CD4-positive, CD25-positive, alpha-beta regulatory T cell (primary cell): ENCODE measurements at regions not wholly inside any gene's neighbourhood (a gene's known extent, or its start where the extent isn't known, plus 50 kb on each side); places are given as distances from the start of the nearest gene placed in this dataset.

Experiments used
- ATAC-seq, 2 donors: fragments of 150-1000 bp; cut with Tn5 transposase; one replicate each; pipeline ENCODE4 v1.10.0; 2021; ENCODE audit warnings: low read depth in 2 of 2, moderate number of reproducible peaks in 2 of 2, moderate library complexity in 1 of 2
- DNase-seq, 3 donors: peaks; one replicate each; pipeline versions ENCODE4 v3.0.0 to v3.0.0-alpha.2; 2012 to 2022; ENCODE audit warnings: mixed read lengths in 1 of 3
- H3K27ac ChIP-seq: one replicate; pipeline ENCODE4 v1.7.0; 2013; ENCODE audit warnings: mild to moderate bottlenecking, low read length; ENCODE audit not compliant: insufficient read depth, poor library complexity, severe bottlenecking
- H3K27me3 ChIP-seq: one replicate; pipeline ENCODE4 v1.7.0; 2013; ENCODE audit warnings: low read length; ENCODE audit not compliant: control insufficient read depth, insufficient read depth
- H3K36me3 ChIP-seq: one replicate; pipeline ENCODE4 v1.7.0; 2013; ENCODE audit warnings: mild to moderate bottlenecking, low read length, moderate library complexity; ENCODE audit not compliant: control insufficient read depth, insufficient read depth
- H3K4me1 ChIP-seq: 2 replicates; pipeline ENCODE4 v1.7.0; 2013; ENCODE audit warnings: mild to moderate bottlenecking, low read length; ENCODE audit not compliant: insufficient read depth, control insufficient read depth, poor library complexity, severe bottlenecking
- H3K4me3 ChIP-seq: one replicate; pipeline ENCODE4 v1.7.0; 2013; ENCODE audit warnings: low read depth, mild to moderate bottlenecking, low read length, moderate library complexity
- H3K9me3 ChIP-seq, 2 experiments: 1 replicate in 1 of 2; 2 replicates in 1 of 2; pipeline ENCODE4 v1.7.0; 2013; ENCODE audit warnings: low read length in 2 of 2, mild to moderate bottlenecking in 1 of 2, moderate library complexity in 1 of 2; ENCODE audit not compliant: control insufficient read depth in 2 of 2
- H3K27ac Mint-ChIP-seq, 3 donors: one replicate each; pipeline ENCODE4 v1.8.0; 2020 to 2022; ENCODE audit warnings: mild to moderate bottlenecking in 3 of 3, mixed read lengths in 3 of 3, moderate library complexity in 2 of 3
- H3K27me3 Mint-ChIP-seq: one replicate; pipeline ENCODE4 v1.8.0; 2022; ENCODE audit warnings: mild to moderate bottlenecking, mixed read lengths
- H3K36me3 Mint-ChIP-seq: one replicate; pipeline ENCODE4 v1.8.0; 2020; ENCODE audit warnings: mixed read lengths
- H3K4me1 Mint-ChIP-seq, 4 donors: one replicate each; pipeline ENCODE4 v1.8.0; 2020 to 2022; ENCODE audit warnings: mixed read lengths in 4 of 4, mild to moderate bottlenecking in 1 of 4
- H3K4me3 Mint-ChIP-seq, 4 donors: one replicate each; pipeline ENCODE4 v1.8.0; 2020 to 2022; ENCODE audit warnings: mild to moderate bottlenecking in 4 of 4, mixed read lengths in 4 of 4, moderate library complexity in 3 of 4
- H3K9me3 Mint-ChIP-seq, 7 donors: one replicate each; pipeline ENCODE4 v1.8.0; 2020 to 2022; ENCODE audit warnings: mixed read lengths in 7 of 7, mild to moderate bottlenecking in 3 of 7, moderate library complexity in 2 of 7

DNA sequence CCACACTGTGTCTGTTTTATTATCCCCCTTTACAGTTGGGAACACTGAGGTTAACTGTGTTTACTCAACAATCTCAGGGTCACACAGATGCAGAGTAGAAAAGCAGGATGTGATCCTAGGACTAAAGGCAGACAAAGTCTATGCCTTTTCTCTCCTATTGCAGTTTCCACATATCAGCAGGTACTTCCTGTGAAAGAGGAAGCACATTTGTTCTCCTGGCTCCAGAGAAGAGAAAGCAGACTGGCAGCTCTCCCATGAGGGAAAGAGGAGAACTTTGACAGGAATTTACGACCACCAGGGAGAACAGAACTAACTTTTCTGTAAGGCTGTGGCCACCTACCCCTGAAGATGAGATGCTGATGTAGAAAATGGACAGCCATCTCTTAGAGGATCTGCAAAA lies 84.2 kb upstream of the TNC start:
- H3K4me1 Mint-ChIP-seq, result no peaks in the 10 kb centered on the region
- ATAC-seq (no peak), DNase-seq (no peak)
- peaks cover 8% of the 10 kb centered on the region for H3K27me3 ChIP-seq
- no peaks in the 10 kb centered on the region for H3K9me3 ChIP-seq
- no peak overlapping the region for H3K27ac ChIP-seq
- peaks cover 5% of the 10 kb centered on the region for H3K36me3 Mint-ChIP-seq
- no peak overlapping the region for H3K27ac Mint-ChIP-seq
- H3K9me3 Mint-ChIP-seq, result peaks cover 0 to 6% (median 0%) of the 10 kb centered on the region in 7 donors
- H3K4me3 Mint-ChIP-seq, result no peak overlapping the region
- no peaks in the 10 kb centered on the region for H3K36me3 ChIP-seq
- peaks cover 7% of the 10 kb centered on the region for H3K27me3 Mint-ChIP-seq
- no peak overlapping the region for H3K4me3 ChIP-seq
- H3K4me1 ChIP-seq, result no peaks in the 10 kb centered on the region

GRCh38 chr9:115202960-115203751 lies 85.2 kb upstream of the TNC start:
- H3K27ac ChIP-seq, result no peak overlapping the region

DNA sequence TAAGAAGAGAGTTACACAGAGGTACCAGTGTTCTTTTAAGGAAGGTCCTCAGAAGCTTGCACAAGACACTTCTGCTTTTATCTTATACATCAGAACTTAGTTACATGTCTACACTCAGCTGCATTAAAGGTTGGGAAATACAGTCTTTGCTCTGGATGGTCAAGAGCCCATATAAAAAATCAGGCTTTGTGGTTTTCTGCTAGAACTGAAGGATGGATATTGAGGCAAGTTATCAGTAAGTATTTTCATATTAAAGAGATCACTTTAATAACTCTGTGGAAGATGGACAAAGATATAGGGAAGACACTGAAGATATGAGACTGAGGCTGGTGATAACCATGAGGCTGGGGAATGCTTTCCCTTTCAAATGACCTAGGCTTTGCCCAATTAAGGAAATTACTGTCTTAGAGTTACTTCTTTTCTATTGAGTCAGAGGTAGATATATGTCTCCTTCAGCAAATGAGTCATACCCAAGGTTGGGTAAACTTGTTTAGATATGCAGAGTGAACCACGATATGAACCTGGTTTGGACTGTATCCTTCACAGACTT lies 87.0 kb upstream of the TNC start:
- Histone ChIP-seq H3K27ac (no peak overlapping the region), H3K4me1 (no peaks in the 10 kb centered on the region), H3K27me3 (peaks cover 8% of the 10 kb centered on the region), H3K36me3 (no peaks in the 10 kb centered on the region), H3K9me3 (no peaks in the 10 kb centered on the region), H3K4me3 (no peak overlapping the region)
- DNase-seq (peak in 1 of 3 donors; percentile 12), ATAC-seq (no peak)
- Mint-ChIP-seq H3K9me3 (peaks cover 0 to 5% (median 0%) of the 10 kb centered on the region in 7 donors), H3K27ac (no peak overlapping the region), H3K4me3 (no peak overlapping the region), H3K36me3 (peaks cover 5% of the 10 kb centered on the region), H3K4me1 (no peaks in the 10 kb centered on the region), H3K27me3 (peaks cover 30% of the 10 kb centered on the region)

More at GRCh38 chr9:115202960-115203751, 85.2 kb upstream of the TNC start:
- DNase-seq, result no peak
- Mint-ChIP-seq H3K4me3 (no peak overlapping the region), H3K27ac (no peak overlapping the region), H3K4me1 (no peaks in the 10 kb centered on the region), H3K27me3 (peaks cover 14% of the 10 kb centered on the region), H3K9me3 (peaks cover 0 to 6% (median 0%) of the 10 kb centered on the region in 7 donors), H3K36me3 (peaks cover 5% of the 10 kb centered on the region)
- Histone ChIP-seq H3K4me3 (no peak overlapping the region), H3K9me3 (no peaks in the 10 kb centered on the region), H3K36me3 (no peaks in the 10 kb centered on the region), H3K27me3 (peaks cover 8% of the 10 kb centered on the region), H3K4me1 (no peaks in the 10 kb centered on the region)
- ATAC-seq, result no peak

- Histone ChIP-seq H3K9me3 (no peaks in the 10 kb centered on the region), H3K27me3 (peaks cover 7% of the 10 kb centered on the region), H3K4me1 (no peaks in the 10 kb centered on the region), H3K4me3 (no peak overlapping the region), H3K27ac (no peak overlapping the region), H3K36me3 (no peaks in the 10 kb centered on the region)
- no peak overlapping the region for H3K27ac Mint-ChIP-seq
- no peaks in the 10 kb centered on the region for H3K4me1 Mint-ChIP-seq
- peaks cover 0 to 2% (median 0%) of the 10 kb centered on the region in 7 donors for H3K9me3 Mint-ChIP-seq
- H3K27me3 Mint-ChIP-seq, result peaks cover 31% of the 10 kb centered on the region
- ATAC-seq, result no peak
- no peak overlapping the region for H3K4me3 Mint-ChIP-seq
- peak in 1 of 3 donors; percentile 35 for DNase-seq
- no peaks in the 10 kb centered on the region for H3K36me3 Mint-ChIP-seq
Measured at GRCh38 chr9:115207003-115207836, 89.3 kb upstream of the TNC start.

GRCh38 chr9:115208501-115208900 lies 90.5 kb upstream of the TNC start:
- H3K27ac Mint-ChIP-seq, result no peak overlapping the region
- H3K36me3 Mint-ChIP-seq, result no peaks in the 10 kb centered on the region
- H3K4me1 Mint-ChIP-seq, result no peaks in the 10 kb centered on the region
- H3K9me3 Mint-ChIP-seq, result peaks cover 0 to 2% (median 0%) of the 10 kb centered on the region in 7 donors
- Histone ChIP-seq H3K27me3 (peaks cover 7% of the 10 kb centered on the region), H3K4me3 (no peak overlapping the region), H3K4me1 (no peaks in the 10 kb centered on the region), H3K9me3 (no peaks in the 10 kb centered on the region), H3K27ac (no peak overlapping the region), H3K36me3 (no peaks in the 10 kb centered on the region)
- DNase-seq (no peak), ATAC-seq (no peak)
- no peak overlapping the region for H3K4me3 Mint-ChIP-seq
- peaks cover 31% of the 10 kb centered on the region for H3K27me3 Mint-ChIP-seq

DNA sequence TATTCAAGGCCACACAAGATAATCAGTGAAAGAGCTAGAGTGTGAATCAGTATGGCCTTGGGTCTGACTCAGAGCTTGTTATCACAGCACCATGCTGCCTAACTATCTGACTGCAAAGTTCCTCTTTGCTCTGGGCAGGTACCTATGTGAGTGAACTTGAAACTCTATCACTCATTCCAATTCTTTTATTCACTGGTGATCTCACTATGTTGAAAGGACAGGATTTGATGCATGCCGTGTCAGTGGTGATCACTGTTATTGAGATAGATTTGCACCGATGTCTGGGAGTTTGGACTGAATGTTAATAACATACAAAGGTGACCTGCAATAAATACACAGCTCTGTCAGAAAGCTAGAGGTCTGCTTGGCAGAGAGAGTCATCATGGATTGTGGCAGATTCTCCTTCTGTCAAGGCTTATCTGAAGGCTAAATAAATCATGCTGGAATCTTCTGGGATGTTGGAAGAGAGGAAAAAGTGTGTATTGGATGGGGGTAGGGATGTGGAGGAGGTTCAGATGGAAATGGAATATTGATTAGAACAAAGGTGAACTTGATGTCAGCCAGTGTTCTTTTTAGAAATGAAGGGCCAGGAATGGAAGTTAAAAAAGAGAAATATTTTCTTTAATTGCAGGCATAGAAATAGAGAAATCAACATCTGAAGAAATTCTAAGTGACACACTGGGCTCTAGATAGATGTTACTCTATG lies 91.8 kb upstream of the TNC start:
- H3K27me3 ChIP-seq, result peaks cover 7% of the 10 kb centered on the region
- DNase-seq (peak in 1 of 3 donors; percentile 32), ATAC-seq (no peak)
- Mint-ChIP-seq H3K9me3 (peaks cover 0 to 2% (median 0%) of the 10 kb centered on the region in 7 donors), H3K4me1 (no peaks in the 10 kb centered on the region), H3K27ac (no peak overlapping the region), H3K27me3 (peaks cover 31% of the 10 kb centered on the region), H3K36me3 (no peaks in the 10 kb centered on the region), H3K4me3 (no peak overlapping the region)
- no peaks in the 10 kb centered on the region for H3K36me3 ChIP-seq
- H3K27ac ChIP-seq, result no peak overlapping the region
- H3K4me1 ChIP-seq, result no peaks in the 10 kb centered on the region
- no peak overlapping the region for H3K4me3 ChIP-seq
- no peaks in the 10 kb centered on the region for H3K9me3 ChIP-seq

GRCh38 chr9:115210699-115211098 lies 92.7 kb upstream of the TNC start:
- DNase-seq (no peak), ATAC-seq (no peak)
- H3K36me3 Mint-ChIP-seq, result no peaks in the 10 kb centered on the region
- Histone ChIP-seq H3K4me3 (no peak overlapping the region), H3K36me3 (no peaks in the 10 kb centered on the region), H3K27ac (no peak overlapping the region), H3K27me3 (peaks cover 7% of the 10 kb centered on the region), H3K4me1 (no peaks in the 10 kb centered on the region), H3K9me3 (no peaks in the 10 kb centered on the region)
- H3K4me3 Mint-ChIP-seq, result no peak overlapping the region
- no peak overlapping the region for H3K27ac Mint-ChIP-seq
- peaks cover 0 to 2% (median 0%) of the 10 kb centered on the region in 7 donors for H3K9me3 Mint-ChIP-seq
- H3K27me3 Mint-ChIP-seq, result peaks cover 33% of the 10 kb centered on the region
- no peaks in the 10 kb centered on the region for H3K4me1 Mint-ChIP-seq
